IPS DF 6.9 (cell line): ENCODE measurements at regions not wholly inside any gene's neighbourhood (a gene's known extent, or its start where the extent isn't known, plus 50 kb on each side); places are given as distances from the start of the nearest gene placed in this dataset.

Experiments
- DNase-seq: peaks from one replicate; pipeline ENCODE4 v3.0.0-alpha.2; 2013; ENCODE audit warnings: low read depth, low spot score
- H3K27ac ChIP-seq: one replicate; pipeline ENCODE4 v1.5.1; 2013; ENCODE audit warnings: low read length, control low read depth
- H3K27me3 ChIP-seq: 2 replicates; pipeline ENCODE4 v1.6.1; 2013; ENCODE audit warnings: mild to moderate bottlenecking, low read length; ENCODE audit not compliant: control insufficient read depth, insufficient read depth
- H3K36me3 ChIP-seq: 2 replicates; pipeline ENCODE4 v1.6.1; 2013; ENCODE audit warnings: low read length; ENCODE audit not compliant: control insufficient read depth, insufficient read depth
- H3K4me1 ChIP-seq: 2 replicates; pipeline ENCODE4 v1.6.1; 2013; ENCODE audit warnings: low read length; ENCODE audit not compliant: control insufficient read depth, insufficient read depth
- H3K4me3 ChIP-seq: 2 replicates; pipeline ENCODE4 v1.5.1; 2013; ENCODE audit warnings: mild to moderate bottlenecking, low read length
- H3K9me3 ChIP-seq: 2 replicates; pipeline ENCODE4 v1.6.1; 2013; ENCODE audit warnings: low read length, inconsistent platforms; ENCODE audit not compliant: control insufficient read depth, insufficient read depth
- WGBS: extraction: QIAGEN DNeasy Blood & Tissue Kit; methylation state at CpG from one replicate; pipeline ENCODE4 v1.1.7; 2013; ENCODE audit warnings: mixed read lengths, missing lambda C conversion rate; ENCODE audit not compliant: insufficient read length, insufficient coverage; 5-methylcytosine and 5-hydroxymethylcytosine counted together

- no peaks in the 10 kb centered on the region for H3K27me3 ChIP-seq
- H3K27ac ChIP-seq: no peak overlapping the region
- WGBS: no CpG with 5 or more reads among the region's 7 CpGs
- DNase-seq: no peak
- H3K9me3 ChIP-seq: no peaks in the 10 kb centered on the region
- no peak overlapping the region for H3K4me3 ChIP-seq
- H3K36me3 ChIP-seq: no peaks in the 10 kb centered on the region
- H3K4me1 ChIP-seq: no peaks in the 10 kb centered on the region
Measured at GRCh38 chr20:51093240-51093763, 70.4 kb upstream of the KCNG1 start.

- no peak overlapping the region for H3K27ac ChIP-seq
- H3K4me3 ChIP-seq: no peak overlapping the region
- no peaks in the 10 kb centered on the region for H3K27me3 ChIP-seq
- DNase-seq: no peak
- no peaks in the 10 kb centered on the region for H3K9me3 ChIP-seq
- no peaks in the 10 kb centered on the region for H3K4me1 ChIP-seq
- WGBS: no CpG with 5 or more reads among the region's 4 CpGs
- H3K36me3 ChIP-seq: no peaks in the 10 kb centered on the region
Measured at GRCh38 chr20:51092338-51092737, 69.4 kb upstream of the KCNG1 start.

- no peaks in the 10 kb centered on the region for H3K4me1 ChIP-seq
- DNase-seq: no peak
- H3K27me3 ChIP-seq: no peaks in the 10 kb centered on the region
- no CpG with 5 or more reads among the region's 12 CpGs for WGBS
- no peaks in the 10 kb centered on the region for H3K9me3 ChIP-seq
- H3K4me3 ChIP-seq: no peak overlapping the region
- H3K36me3 ChIP-seq: no peaks in the 10 kb centered on the region
- H3K27ac ChIP-seq: no peak overlapping the region
Measured at GRCh38 chr20:51091406-51092195, 68.7 kb upstream of the KCNG1 start.

GRCh38 chr20:51089840-51090239 lies 66.9 kb upstream of the KCNG1 start:
- no peaks in the 10 kb centered on the region for H3K36me3 ChIP-seq
- H3K27me3 ChIP-seq: no peaks in the 10 kb centered on the region
- no CpG with 5 or more reads among the region's 1 CpG for WGBS

GRCh38 chr20:51089272-51089781 lies 66.4 kb upstream of the KCNG1 start:
- Histone ChIP-seq H3K4me1 (no peaks in the 10 kb centered on the region), H3K27ac (no peak overlapping the region), H3K36me3 (no peaks in the 10 kb centered on the region), H3K27me3 (no peaks in the 10 kb centered on the region), H3K4me3 (no peak overlapping the region), H3K9me3 (no peaks in the 10 kb centered on the region)
- no peak for DNase-seq
- WGBS: no CpG with 5 or more reads among the region's 8 CpGs

More at GRCh38 chr20:51089840-51090239, 66.9 kb upstream of the KCNG1 start:
- no peak overlapping the region for H3K4me3 ChIP-seq
- no peak overlapping the region for H3K27ac ChIP-seq
- no peak for DNase-seq
- no peaks in the 10 kb centered on the region for H3K4me1 ChIP-seq
- no peaks in the 10 kb centered on the region for H3K9me3 ChIP-seq

GRCh38 chr20:51087266-51087665 lies 64.4 kb upstream of the KCNG1 start:
- no peaks in the 10 kb centered on the region for H3K27me3 ChIP-seq
- H3K27ac ChIP-seq: no peak overlapping the region
- H3K36me3 ChIP-seq: no peaks in the 10 kb centered on the region
- no CpG with 5 or more reads among the region's 4 CpGs for WGBS
- H3K4me1 ChIP-seq: no peaks in the 10 kb centered on the region
- no peak for DNase-seq
- no peaks in the 10 kb centered on the region for H3K9me3 ChIP-seq
- no peak overlapping the region for H3K4me3 ChIP-seq

GRCh38 chr20:51085769-51086168 lies 62.9 kb upstream of the KCNG1 start:
- no peak for DNase-seq
- no peaks in the 10 kb centered on the region for H3K27me3 ChIP-seq
- no peak overlapping the region for H3K4me3 ChIP-seq
- H3K4me1 ChIP-seq: no peaks in the 10 kb centered on the region
- no peaks in the 10 kb centered on the region for H3K36me3 ChIP-seq
- H3K9me3 ChIP-seq: no peaks in the 10 kb centered on the region
- WGBS: no CpG with 5 or more reads among the region's 4 CpGs
- H3K27ac ChIP-seq: no peak overlapping the region

- H3K27me3 ChIP-seq: no peaks in the 10 kb centered on the region
- H3K4me1 ChIP-seq: no peaks in the 10 kb centered on the region
- H3K4me3 ChIP-seq: no peak overlapping the region
- no CpG with 5 or more reads among the region's 10 CpGs for WGBS
- no peaks in the 10 kb centered on the region for H3K9me3 ChIP-seq
- no peak for DNase-seq
- no peaks in the 10 kb centered on the region for H3K36me3 ChIP-seq
- H3K27ac ChIP-seq: no peak overlapping the region
Measured at GRCh38 chr20:51084593-51085377, 61.9 kb upstream of the KCNG1 start.

GRCh38 chr20:51083447-51083846 lies 60.5 kb upstream of the KCNG1 start:
- Histone ChIP-seq H3K36me3 (no peaks in the 10 kb centered on the region), H3K4me3 (no peak overlapping the region), H3K9me3 (no peaks in the 10 kb centered on the region), H3K4me1 (no peaks in the 10 kb centered on the region), H3K27ac (no peak overlapping the region), H3K27me3 (no peaks in the 10 kb centered on the region)
- no peak for DNase-seq
- WGBS: no CpG with 5 or more reads among the region's 4 CpGs

- no CpG with 5 or more reads among the region's 3 CpGs for whole genome bisulfite sequencing
- H3K27me3 ChIP-seq: no peaks in the 10 kb centered on the region
- H3K9me3 ChIP-seq: no peaks in the 10 kb centered on the region
Measured at GRCh38 chr20:51082988-51083387, 60.1 kb upstream of the KCNG1 start.

More at GRCh38 chr20:51082988-51083387, 60.1 kb upstream of the KCNG1 start:
- Histone ChIP-seq H3K4me3 (no peak overlapping the region), H3K36me3 (no peaks in the 10 kb centered on the region), H3K27ac (no peak overlapping the region), H3K4me1 (no peaks in the 10 kb centered on the region)
- no peak for DNase-seq
